GM18861 (cell line): ENCODE measurements at regions not wholly inside any gene's neighbourhood (a gene's known extent, or its start where the extent isn't known, plus 50 kb on each side); places are given as distances from the start of the nearest gene placed in this dataset.
"Not testable (repeated sequence)": the region's sequence is repeated elsewhere in the genome, so short reads cannot be mapped to it uniquely, and the experiment has no call there.

Experiments used
- ATAC-seq: cut with Tn5 transposase; IDR thresholded peaks from one replicate; pipeline ENCODE4 v1.9.1; 2021; ENCODE audit not compliant: unreplicated experiment

GRCh38 chr9:65454666-65455065, 169.7 kb upstream of the FOXD4L5 start:
- ATAC-seq = not testable (repeated sequence)

GRCh38 chr9:65454034-65454433, 169.0 kb upstream of the FOXD4L5 start:
- ATAC-seq = not testable (repeated sequence)

GRCh38 chr9:65449886-65450610, 165.0 kb upstream of the FOXD4L5 start:
- not testable (repeated sequence) for ATAC-seq

- no peak for ATAC-seq
Observed at GRCh38 chr9:65449423-65449822, 164.4 kb upstream of the FOXD4L5 start.

GRCh38 chr9:65447146-65447545, 162.1 kb upstream of the FOXD4L5 start:
- not testable (repeated sequence) for ATAC-seq

GRCh38 chr9:65445991-65446390, 161.0 kb upstream of the FOXD4L5 start:
- not testable (repeated sequence) for ATAC-seq

GRCh38 chr9:65444943-65445342, 159.9 kb upstream of the FOXD4L5 start:
- no peak for ATAC-seq

GRCh38 chr9:65442116-65442515, 157.1 kb upstream of the FOXD4L5 start:
- ATAC-seq = not testable (repeated sequence)

GRCh38 chr9:65441324-65441920, 156.4 kb upstream of the FOXD4L5 start:
- ATAC-seq = not testable (repeated sequence)

GRCh38 chr9:65437724-65438123, 152.7 kb upstream of the FOXD4L5 start:
- ATAC-seq = no peak

- no peak for ATAC-seq
Observed at GRCh38 chr9:65435464-65435863, 150.5 kb upstream of the FOXD4L5 start.

GRCh38 chr9:65432722-65433323, 147.8 kb upstream of the FOXD4L5 start:
- no peak for ATAC-seq

- ATAC-seq = no peak
Observed at GRCh38 chr9:65432051-65432450, 147.0 kb upstream of the FOXD4L5 start.

GRCh38 chr9:65430221-65430620, 145.2 kb upstream of the FOXD4L5 start:
- ATAC-seq = no peak

GRCh38 chr9:65427361-65427760, 142.4 kb upstream of the FOXD4L5 start:
- ATAC-seq = not testable (repeated sequence)

GRCh38 chr9:65426813-65427212, 141.8 kb upstream of the FOXD4L5 start:
- ATAC-seq = not testable (repeated sequence)

GRCh38 chr9:65426231-65426630, 141.2 kb upstream of the FOXD4L5 start:
- ATAC-seq = no peak

- not testable (repeated sequence) for ATAC-seq
Observed at GRCh38 chr9:65425183-65425582, 140.2 kb upstream of the FOXD4L5 start.

- ATAC-seq = not testable (repeated sequence)
Observed at GRCh38 chr9:65424437-65424984, 139.5 kb upstream of the FOXD4L5 start.

- ATAC-seq = not testable (repeated sequence)
Observed at GRCh38 chr9:65423691-65424436, 138.9 kb upstream of the FOXD4L5 start.
